DMS 273 (cell line): ENCODE measurements at regions not wholly inside any gene's neighbourhood (a gene's known extent, or its start where the extent isn't known, plus 50 kb on each side); places are given as distances from the start of the nearest gene placed in this dataset.

Source experiments
- DNase-seq: peaks from one replicate; lab custom pipeline; 2025; ENCODE audit not compliant: unreplicated experiment; lab: John Stamatoyannopoulos, UW

- no peak for DNase-seq
These were observed 109.6 kb downstream of the ENGASE start for GRCh38 chr17:79184219-79184618.

GRCh38 chr17:79183293-79184158, 108.9 kb downstream of the ENGASE start:
- peak; percentile 91 for DNase-seq

- peak; percentile 67 for DNase-seq
These were observed 108.3 kb downstream of the ENGASE start for GRCh38 chr17:79183043-79183292.

GRCh38 chr17:79182176-79183042, 107.8 kb downstream of the ENGASE start:
- DNase-seq = no peak

GRCh38 chr17:79180358-79181005, 105.9 kb downstream of the ENGASE start:
- no peak for DNase-seq

- DNase-seq = no peak
These were observed 104.7 kb downstream of the ENGASE start for GRCh38 chr17:79179334-79179733.

- no peak for DNase-seq
These were observed 103.3 kb downstream of the ENGASE start for GRCh38 chr17:79177877-79178276.

GRCh38 chr17:79176792-79177601, 102.4 kb downstream of the ENGASE start:
- DNase-seq = peak; percentile 30

GRCh38 chr17:79174905-79175856, 100.6 kb downstream of the ENGASE start:
- DNase-seq = no peak

- no peak for DNase-seq
These were observed 99.7 kb downstream of the ENGASE start for GRCh38 chr17:79174193-79174765.

GRCh38 chr17:79171188-79171587, 96.6 kb downstream of the ENGASE start:
- DNase-seq = peak; percentile 47

GRCh38 chr17:79169861-79170260, 95.2 kb downstream of the ENGASE start:
- no peak for DNase-seq

GRCh38 chr17:79169366-79169765, 94.7 kb downstream of the ENGASE start:
- DNase-seq = no peak

GRCh38 chr17:79168486-79169055, 93.9 kb downstream of the ENGASE start:
- DNase-seq = no peak

GRCh38 chr17:79167486-79167885, 92.9 kb downstream of the ENGASE start:
- no peak for DNase-seq

GRCh38 chr17:79165756-79166473, 91.3 kb downstream of the ENGASE start:
- DNase-seq = no peak

GRCh38 chr17:79164913-79165695, 90.5 kb downstream of the ENGASE start:
- no peak for DNase-seq

GRCh38 chr17:79164408-79164807, 89.8 kb downstream of the ENGASE start:
- DNase-seq = no peak
